Osteoblast (primary cell): ENCODE measurements at regions not wholly inside any gene's neighbourhood (a gene's known extent, or its start where the extent isn't known, plus 50 kb on each side); places are given as distances from the start of the nearest gene placed in this dataset.

Experiments used
- DNase-seq: peaks from one replicate; pipeline ENCODE4 v3.0.0; 2011; ENCODE audit warnings: low spot score, mixed read lengths; ENCODE audit not compliant: insufficient read length; ENCODE audit errors: missing footprints
- H2AFZ ChIP-seq: 2 replicates; pipeline ENCODE4 v1.6.0; 2011; ENCODE audit warnings: mild to moderate bottlenecking, low read length
- H3K27ac ChIP-seq: 2 replicates; pipeline ENCODE4 v1.5.1; 2011; ENCODE audit warnings: mild to moderate bottlenecking, low read depth, low read length, moderate library complexity
- H3K27me3 ChIP-seq: 2 replicates; pipeline ENCODE4 v1.6.0; 2012; ENCODE audit warnings: mild to moderate bottlenecking, control low read depth, inconsistent platforms, low read length, moderate library complexity; ENCODE audit not compliant: insufficient read depth
- H3K36me3 ChIP-seq: 2 replicates; pipeline ENCODE4 v1.5.1; 2011; ENCODE audit warnings: mild to moderate bottlenecking, low read length, control low read depth, moderate library complexity; ENCODE audit not compliant: insufficient read depth
- H3K4me1 ChIP-seq: 2 replicates; pipeline ENCODE4 v1.5.1; 2011; ENCODE audit warnings: mild to moderate bottlenecking, low read length, control low read depth, moderate library complexity; ENCODE audit not compliant: insufficient read depth
- H3K4me2 ChIP-seq: 2 replicates; pipeline ENCODE4 v1.6.0; 2011; ENCODE audit warnings: mild to moderate bottlenecking, low read length; ENCODE audit not compliant: insufficient read depth
- H3K4me3 ChIP-seq: fragments of 200-600 bp; sonication (generic); 3 replicates; pipeline ENCODE4 v1.5.1; 2012; ENCODE audit warnings: mild to moderate bottlenecking, low read length, inconsistent platforms; ENCODE audit not compliant: insufficient read depth
- H3K79me2 ChIP-seq: 2 replicates; pipeline ENCODE4 v1.6.0; 2012; ENCODE audit warnings: mild to moderate bottlenecking, low read length, control low read depth, inconsistent platforms; ENCODE audit not compliant: insufficient read depth
- H3K9me3 ChIP-seq: 2 replicates; pipeline ENCODE4 v1.5.1; 2011; ENCODE audit warnings: low read depth, low read length, control low read depth
- H4K20me1 ChIP-seq: 2 replicates; pipeline ENCODE4 v1.6.0; 2012; ENCODE audit warnings: mild to moderate bottlenecking, low read length, control low read depth; ENCODE audit not compliant: insufficient read depth
- CTCF ChIP-seq: IDR thresholded peaks from 2 replicates; pipeline ENCODE4 v1.5.1; 2011; ENCODE audit warnings: mild to moderate bottlenecking, low read depth, low read length, moderate library complexity; ENCODE audit errors: extremely low read depth

GRCh38 chr11:43601511-43601910, 79.0 kb upstream of the HSD17B12 start:
- no peaks in the 10 kb centered on the region for H3K36me3 ChIP-seq

GRCh38 chr11:43602670-43603069, 77.9 kb upstream of the HSD17B12 start:
- Histone ChIP-seq H3K27me3 (peaks cover 9% of the 10 kb centered on the region), H2AFZ (no peak overlapping the region), H4K20me1 (no peaks in the 10 kb centered on the region), H3K4me1 (no peaks in the 10 kb centered on the region), H3K4me3 (no peak overlapping the region), H3K36me3 (no peaks in the 10 kb centered on the region), H3K4me2 (no peak overlapping the region), H3K9me3 (no peaks in the 10 kb centered on the region), H3K27ac (no peak overlapping the region), H3K79me2 (no peaks in the 10 kb centered on the region)
- no peak for DNase-seq
- TF ChIP-seq CTCF: no peak

More at GRCh38 chr11:43601511-43601910, 79.0 kb upstream of the HSD17B12 start:
- no peaks in the 10 kb centered on the region for H3K4me1 ChIP-seq
- no peaks in the 10 kb centered on the region for H3K9me3 ChIP-seq
- H3K27ac ChIP-seq: no peak overlapping the region
- TF ChIP-seq CTCF: no peak
- H3K79me2 ChIP-seq: no peaks in the 10 kb centered on the region
- H2AFZ ChIP-seq: no peak overlapping the region
- peaks cover 10% of the 10 kb centered on the region for H3K27me3 ChIP-seq
- no peak for DNase-seq
- H3K4me3 ChIP-seq: no peak overlapping the region
- no peaks in the 10 kb centered on the region for H4K20me1 ChIP-seq
- H3K4me2 ChIP-seq: no peak overlapping the region

GRCh38 chr11:43614214-43614613, 66.3 kb upstream of the HSD17B12 start:
- no peak for DNase-seq
- H3K9me3 ChIP-seq: no peaks in the 10 kb centered on the region
- no peak overlapping the region for H3K4me3 ChIP-seq
- TF ChIP-seq CTCF: no peak
- H3K4me1 ChIP-seq: no peaks in the 10 kb centered on the region
- H3K27ac ChIP-seq: no peak overlapping the region
- peaks cover 11% of the 10 kb centered on the region for H3K27me3 ChIP-seq
- H3K36me3 ChIP-seq: no peaks in the 10 kb centered on the region
- no peaks in the 10 kb centered on the region for H4K20me1 ChIP-seq
- H3K4me2 ChIP-seq: no peak overlapping the region
- no peaks in the 10 kb centered on the region for H3K79me2 ChIP-seq
- H2AFZ ChIP-seq: no peak overlapping the region

- H3K4me1 ChIP-seq: no peaks in the 10 kb centered on the region
- H2AFZ ChIP-seq: no peak overlapping the region
- no peaks in the 10 kb centered on the region for H3K79me2 ChIP-seq
- H4K20me1 ChIP-seq: no peaks in the 10 kb centered on the region
- no peak for DNase-seq
- H3K9me3 ChIP-seq: no peaks in the 10 kb centered on the region
- H3K4me2 ChIP-seq: no peak overlapping the region
- no peak overlapping the region for H3K27ac ChIP-seq
- no peak overlapping the region for H3K4me3 ChIP-seq
- H3K27me3 ChIP-seq: peaks cover 26% of the 10 kb centered on the region
- H3K36me3 ChIP-seq: no peaks in the 10 kb centered on the region
- no peak for TF ChIP-seq CTCF
These were observed 60.6 kb upstream of the HSD17B12 start for GRCh38 chr11:43619863-43620505.
